ENCODE measurements at regions not wholly inside any gene's neighbourhood (a gene's known extent, or its start where the extent isn't known, plus 50 kb on each side); places are given as distances from the start of the nearest gene placed in this dataset.
"Not testable (repeated sequence)": the region's sequence is repeated elsewhere in the genome, so short reads cannot be mapped to it uniquely, and the experiment has no call there.

GRCh38 chr16:5207862-5208498 lies 110.4 kb upstream of the EEF2KMT start:
- TF ChIP-seq CTCF, POLR2AphosphoS5 (IDR thresholded peaks at IDR 0.05): not testable (repeated sequence)

All from breast epithelium (tissue), 3 donors.